ENCODE measurements at regions not wholly inside any gene's neighbourhood (a gene's known extent, or its start where the extent isn't known, plus 50 kb on each side); places are given as distances from the start of the nearest gene placed in this dataset.

DNA sequence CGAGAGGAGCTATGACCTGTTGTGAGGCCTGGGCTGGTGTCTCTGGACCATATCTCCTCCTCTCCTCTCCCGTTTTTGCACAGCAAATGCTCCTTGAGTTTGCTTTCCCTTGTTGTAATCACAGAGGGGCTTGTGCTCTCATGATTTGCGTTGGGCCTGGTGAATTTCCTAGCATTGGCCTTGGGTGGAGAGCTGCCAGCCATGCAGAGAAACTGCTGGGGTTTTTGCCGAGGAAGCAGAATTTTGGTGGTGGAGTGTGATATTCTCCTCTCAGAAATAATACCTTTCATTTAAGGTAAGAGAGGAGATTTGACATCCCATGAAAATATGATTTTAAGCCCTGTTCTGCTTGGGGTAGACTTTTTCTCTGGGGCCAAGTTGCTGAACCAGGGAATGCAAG lies 175.7 kb upstream of the CADM1 start:
- TF ChIP-seq, protein P1, sequence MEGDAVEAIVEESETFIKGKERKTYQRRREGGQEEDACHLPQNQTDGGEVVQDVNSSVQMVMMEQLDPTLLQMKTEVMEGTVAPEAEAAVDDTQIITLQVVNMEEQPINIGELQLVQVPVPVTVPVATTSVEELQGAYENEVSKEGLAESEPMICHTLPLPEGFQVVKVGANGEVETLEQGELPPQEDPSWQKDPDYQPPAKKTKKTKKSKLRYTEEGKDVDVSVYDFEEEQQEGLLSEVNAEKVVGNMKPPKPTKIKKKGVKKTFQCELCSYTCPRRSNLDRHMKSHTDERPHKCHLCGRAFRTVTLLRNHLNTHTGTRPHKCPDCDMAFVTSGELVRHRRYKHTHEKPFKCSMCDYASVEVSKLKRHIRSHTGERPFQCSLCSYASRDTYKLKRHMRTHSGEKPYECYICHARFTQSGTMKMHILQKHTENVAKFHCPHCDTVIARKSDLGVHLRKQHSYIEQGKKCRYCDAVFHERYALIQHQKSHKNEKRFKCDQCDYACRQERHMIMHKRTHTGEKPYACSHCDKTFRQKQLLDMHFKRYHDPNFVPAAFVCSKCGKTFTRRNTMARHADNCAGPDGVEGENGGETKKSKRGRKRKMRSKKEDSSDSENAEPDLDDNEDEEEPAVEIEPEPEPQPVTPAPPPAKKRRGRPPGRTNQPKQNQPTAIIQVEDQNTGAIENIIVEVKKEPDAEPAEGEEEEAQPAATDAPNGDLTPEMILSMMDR (IDR thresholded peaks at IDR 0.05; ENCODE audit: low read depth, low read length, poor library complexity, severe bottlenecking) = no peak
- TF ChIP-seq EZH2phosphoT487 (IDR thresholded peaks at IDR 0.05; ENCODE audit: borderline replicate concordance, low read length) = no peak

All from DOHH2 (cell line).